HCT116 (cell line): ENCODE measurements at regions not wholly inside any gene's neighbourhood (a gene's known extent, or its start where the extent isn't known, plus 50 kb on each side); places are given as distances from the start of the nearest gene placed in this dataset.

Experiments used
- CTCF ChIP-seq, 3 experiments: fragments of 200-600 bp in 1 of 3; sonication (generic) in 1 of 3; IDR thresholded peaks in 2 of 3; conservative IDR thresholded peaks in 1 of 3; 2 replicates each; pipeline ENCODE4 v1.5.1; 2012 to 2017; ENCODE audit warnings: low read depth in 2 of 3, low read length in 2 of 3, antibody characterized with exemption in 1 of 3, borderline replicate concordance in 1 of 3, control low read depth in 1 of 3, mild to moderate bottlenecking in 1 of 3, mixed read lengths in 1 of 3, mixed run types in 1 of 3, moderate library complexity in 1 of 3; ENCODE audit not compliant: insufficient read depth in 1 of 3
- POLR2AphosphoS5 ChIP-seq: IDR thresholded peaks from 2 replicates; pipeline ENCODE4 v1.6.1; 2011; ENCODE audit warnings: mild to moderate bottlenecking, low read depth, low read length, moderate library complexity
- YY1 ChIP-seq: IDR thresholded peaks from 2 replicates; pipeline ENCODE4 v1.6.1; 2011; ENCODE audit warnings: low read length, low read depth, moderate library complexity, mild to moderate bottlenecking; ENCODE audit not compliant: insufficient replicate concordance; ENCODE audit errors: extremely low read depth

- TF ChIP-seq POLR2AphosphoS5 = no peak
- no peak for TF ChIP-seq CTCF (IDR thresholded peaks at IDR 0.05 in 2 of 3, conservative IDR thresholded peaks at IDR 0.05 in 1 of 3; ENCODE audit: borderline replicate concordance in 1 of 3, insufficient read depth in 1 of 3, low read depth in 2 of 3, low read length in 2 of 3)
- TF ChIP-seq YY1 = no peak
Observed at GRCh38 chr6:141242957-141243356, 889.8 kb upstream of the GJE1 start.
